Activated T-cell treated with anti-CD3 and anti-CD28 coated beads for 4 hours (primary cell): ENCODE measurements at regions not wholly inside any gene's neighbourhood (a gene's known extent, or its start where the extent isn't known, plus 50 kb on each side); places are given as distances from the start of the nearest gene placed in this dataset.

Experiments
- DNase-seq: peaks from one replicate; pipeline ENCODE4 v3.0.0-alpha.2; 2020

GRCh38 chr13:106382534-106382933 is 152.9 kb downstream of the EFNB2 start:
- no peak for DNase-seq

DNA sequence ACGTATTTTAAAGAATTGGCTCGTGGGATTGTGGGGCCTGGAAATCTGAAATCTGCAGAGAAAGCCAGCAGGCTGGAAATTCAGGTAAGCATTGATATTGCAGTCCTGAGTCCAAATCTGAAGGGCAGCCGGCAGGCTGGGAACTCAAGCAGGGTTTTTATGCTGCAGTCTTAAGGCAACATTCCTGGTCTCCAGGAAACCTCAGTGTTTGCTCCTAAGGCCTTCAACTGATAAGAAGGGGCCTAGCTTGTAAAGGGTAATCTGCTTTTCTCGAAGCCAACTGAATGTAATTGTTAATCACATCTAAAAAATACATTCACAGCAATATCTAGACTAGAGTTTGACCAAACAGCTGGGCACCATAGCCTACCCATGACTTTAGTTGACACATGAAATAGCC is 154.4 kb downstream of the EFNB2 start:
- no peak for DNase-seq

DNA sequence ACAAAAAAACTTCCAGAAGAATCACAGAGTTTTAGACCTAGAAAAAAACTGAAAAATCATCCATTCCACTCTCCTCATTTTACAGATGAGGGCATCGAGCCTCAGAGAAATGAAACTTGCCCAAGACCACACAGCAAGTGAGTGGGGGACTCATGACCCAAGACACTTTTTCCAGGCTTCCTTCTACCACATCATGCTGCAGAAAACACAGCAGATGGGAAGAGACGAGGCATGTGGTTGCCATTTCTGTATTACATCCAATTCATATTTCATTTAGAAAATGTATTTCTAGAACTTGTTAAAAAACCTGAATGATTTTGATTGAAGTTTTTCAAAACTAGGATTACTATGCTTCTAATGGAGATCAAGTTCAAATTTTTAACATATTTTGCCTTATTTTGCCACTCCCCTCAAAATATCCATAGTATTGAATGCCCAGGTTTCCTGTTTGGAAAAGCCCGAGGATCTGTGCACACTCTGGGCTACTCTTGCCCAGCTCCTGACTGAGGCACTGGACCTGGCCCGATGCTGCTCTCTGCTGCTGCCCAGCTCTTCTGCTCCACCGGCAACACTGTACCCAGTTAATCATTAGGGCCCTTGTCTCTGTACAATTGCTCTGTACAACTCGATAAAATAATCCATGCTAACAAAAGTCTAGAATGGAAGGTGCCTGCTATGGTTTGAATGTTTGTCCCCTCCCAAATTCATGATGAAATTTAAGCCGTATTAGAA is 157.4 kb downstream of the EFNB2 start:
- DNase-seq, result no peak

DNA sequence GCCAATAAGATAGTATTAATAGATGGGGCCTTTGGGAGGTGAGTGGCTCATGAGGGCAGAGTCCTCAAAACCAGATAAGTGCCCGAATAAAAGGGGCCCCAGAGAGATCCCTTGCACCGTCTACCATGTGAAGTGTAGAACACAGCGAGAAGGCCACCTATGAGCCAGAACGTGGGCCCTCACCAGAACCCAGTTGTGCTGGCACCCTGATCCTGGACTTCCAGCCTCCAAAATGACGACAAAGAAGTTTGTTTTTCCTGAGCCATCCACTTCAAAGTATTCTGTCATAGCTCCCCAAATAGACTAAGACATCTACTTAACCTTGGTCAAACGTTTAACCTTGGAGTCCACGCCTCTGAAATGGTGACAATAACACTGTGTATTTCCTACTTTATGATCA is 158.1 kb downstream of the EFNB2 start:
- no peak for DNase-seq

DNA sequence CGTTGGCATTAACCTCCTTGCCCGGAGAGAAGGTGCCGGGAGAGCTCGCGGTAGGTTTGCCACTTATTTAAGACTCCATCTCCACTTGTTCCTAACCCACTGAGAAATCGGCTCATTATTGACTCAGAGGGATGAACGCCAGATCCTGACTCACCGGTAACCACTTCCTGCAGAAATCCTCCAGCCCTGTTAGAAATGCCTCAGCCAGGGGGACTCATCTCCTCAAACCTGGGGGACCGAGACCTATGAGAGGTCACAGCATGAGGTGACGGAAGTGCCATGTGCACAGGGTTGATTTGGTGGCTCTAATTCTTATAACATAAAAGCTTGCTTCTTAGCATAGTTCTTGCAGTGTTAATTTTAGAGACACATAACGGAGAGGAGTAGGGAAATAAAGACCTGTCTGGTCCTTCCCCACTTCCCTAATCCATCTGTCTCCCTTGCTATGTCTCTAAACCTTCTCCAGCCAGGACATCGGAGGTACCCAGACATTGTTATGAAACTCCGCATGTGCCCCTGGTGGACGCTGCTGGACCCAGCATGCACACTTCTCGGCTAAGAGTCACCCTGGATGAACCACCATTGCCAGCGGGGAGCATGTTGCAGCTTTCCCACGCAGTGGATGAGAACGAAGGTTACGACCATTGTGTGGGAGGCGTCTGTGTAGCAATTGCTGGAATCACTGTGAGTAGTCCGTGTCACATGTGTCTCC is 158.9 kb downstream of the EFNB2 start:
- DNase-seq, result no peak

GRCh38 chr13:106375085-106375484 is 160.4 kb downstream of the EFNB2 start:
- no peak for DNase-seq

DNA sequence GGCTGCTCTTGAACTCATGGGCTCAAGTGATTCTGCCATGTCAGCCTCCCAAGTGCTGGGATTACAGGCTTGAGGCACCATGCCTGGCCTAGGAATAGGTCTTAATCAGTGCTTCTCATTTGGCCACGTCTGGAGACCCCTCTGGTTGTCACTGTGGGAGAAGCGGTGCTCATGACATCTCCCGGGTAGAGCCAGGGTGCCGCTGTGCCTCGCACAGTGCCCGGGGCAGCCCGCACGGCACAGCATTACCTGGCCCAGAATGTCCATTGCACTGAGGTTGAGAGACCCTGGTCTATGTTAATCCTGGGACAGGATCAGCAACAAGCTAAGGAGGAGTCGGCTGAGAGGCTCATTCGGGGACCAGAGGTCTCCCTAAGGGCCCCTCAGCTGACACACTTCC is 160.8 kb downstream of the EFNB2 start:
- DNase-seq, result no peak

- no peak for DNase-seq
Observed at GRCh38 chr13:106373989-106374572, 161.4 kb downstream of the EFNB2 start.

GRCh38 chr13:106373304-106373988 is 162.0 kb downstream of the EFNB2 start:
- DNase-seq, result no peak

GRCh38 chr13:106372199-106373155 is 163.0 kb downstream of the EFNB2 start:
- no peak for DNase-seq

- DNase-seq, result no peak
Observed at GRCh38 chr13:106371024-106371423, 164.4 kb downstream of the EFNB2 start.

GRCh38 chr13:106369858-106370257 is 165.6 kb downstream of the EFNB2 start:
- no peak for DNase-seq

DNA sequence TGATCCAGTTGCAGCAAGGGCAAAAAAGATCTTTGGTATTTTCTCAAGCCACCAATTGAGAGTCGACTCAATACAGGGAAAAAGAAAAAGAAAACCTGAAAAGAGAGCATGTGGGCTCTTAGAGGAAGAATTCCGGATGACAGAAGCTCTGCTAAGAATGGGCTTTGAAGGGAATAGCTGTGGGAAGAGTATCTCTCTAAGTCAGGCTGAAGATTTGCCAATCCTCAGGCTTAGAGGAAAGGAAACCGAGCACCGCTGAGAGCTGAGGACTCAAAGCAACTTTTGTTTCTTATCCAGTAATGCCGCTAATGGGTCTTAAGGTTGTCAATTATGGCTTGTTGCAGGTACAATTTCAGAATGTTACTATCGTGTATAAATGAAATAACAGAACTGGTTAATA is 166.4 kb downstream of the EFNB2 start:
- DNase-seq, result no peak

GRCh38 chr13:106367361-106367971 is 168.0 kb downstream of the EFNB2 start:
- DNase-seq, result no peak

GRCh38 chr13:106362707-106363106 is 172.8 kb downstream of the EFNB2 start:
- no peak for DNase-seq

- no peak for DNase-seq
Observed at GRCh38 chr13:106361621-106362020, 173.8 kb downstream of the EFNB2 start.

- DNase-seq, result no peak
Observed at GRCh38 chr13:106357198-106357597, 178.3 kb downstream of the EFNB2 start.

- DNase-seq, result no peak
Observed at GRCh38 chr13:106355866-106356265, 179.6 kb downstream of the EFNB2 start.

GRCh38 chr13:106354961-106355360 is 180.5 kb downstream of the EFNB2 start:
- DNase-seq, result no peak

DNA sequence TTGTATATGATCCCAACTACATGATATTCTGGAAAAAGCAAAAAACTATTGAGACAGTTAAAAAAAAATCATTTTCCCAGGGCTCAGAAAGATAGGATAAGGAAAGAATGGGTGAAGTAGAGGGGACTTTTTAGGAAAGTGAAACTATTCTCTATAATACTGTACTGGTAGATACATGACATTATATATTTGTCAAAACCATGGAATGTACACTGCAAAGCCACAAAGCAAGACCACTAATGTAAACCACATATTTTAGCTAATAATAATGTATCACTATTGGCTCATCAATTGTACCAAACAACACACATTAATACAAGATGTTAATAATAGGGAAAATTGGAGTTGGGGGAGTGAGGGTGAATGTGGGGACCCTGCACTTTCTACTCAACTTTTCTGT is 182.6 kb downstream of the EFNB2 start:
- no peak for DNase-seq

DNA sequence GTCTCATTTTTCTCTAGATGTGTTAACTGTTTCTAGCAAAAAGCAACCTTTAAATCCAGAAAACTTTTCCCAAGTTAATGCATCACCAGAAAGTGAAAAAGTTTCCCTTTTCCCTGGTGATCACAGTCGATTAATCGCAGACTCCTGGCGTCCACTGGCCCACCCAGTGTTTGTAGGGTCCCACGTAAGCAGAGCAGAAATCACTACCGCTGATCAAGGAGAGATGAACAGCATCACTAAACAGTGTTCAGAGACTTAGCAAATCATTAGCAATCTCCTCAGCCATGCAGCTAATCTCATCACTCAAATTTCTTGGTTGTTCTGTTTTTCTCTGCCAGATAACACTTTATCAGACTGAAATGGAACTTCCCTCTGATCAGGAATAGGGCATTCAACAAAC is 184.2 kb downstream of the EFNB2 start:
- DNase-seq, result no peak

GRCh38 chr13:106350208-106350607 is 185.3 kb downstream of the EFNB2 start:
- no peak for DNase-seq
